ENCODE measurements at regions not wholly inside any gene's neighbourhood (a gene's known extent, or its start where the extent isn't known, plus 50 kb on each side); places are given as distances from the start of the nearest gene placed in this dataset.
"Not testable (repeated sequence)": the region's sequence is repeated elsewhere in the genome, so short reads cannot be mapped to it uniquely, and the experiment has no call there.

DNA sequence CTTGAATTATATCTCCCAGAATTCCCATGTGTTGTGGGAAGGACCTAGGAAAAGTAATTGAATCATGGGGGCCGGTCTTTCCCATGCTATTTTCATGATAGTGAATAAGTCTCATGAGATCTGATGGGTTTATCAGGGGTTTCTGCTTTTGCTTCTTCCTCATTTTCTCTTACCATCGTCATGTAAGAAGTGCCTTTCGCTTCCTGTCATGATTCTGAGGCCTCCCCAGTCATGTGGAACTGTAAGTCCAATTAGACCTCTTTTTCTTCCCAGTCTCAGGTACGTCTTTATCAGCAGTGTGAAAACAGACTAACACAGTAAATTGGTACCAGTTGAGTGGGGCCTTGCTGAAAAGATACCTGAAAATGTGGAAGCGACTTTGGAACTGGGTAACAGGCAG, 459.7 kb downstream of the REEP3 start:
- TF ChIP-seq, protein P1, sequence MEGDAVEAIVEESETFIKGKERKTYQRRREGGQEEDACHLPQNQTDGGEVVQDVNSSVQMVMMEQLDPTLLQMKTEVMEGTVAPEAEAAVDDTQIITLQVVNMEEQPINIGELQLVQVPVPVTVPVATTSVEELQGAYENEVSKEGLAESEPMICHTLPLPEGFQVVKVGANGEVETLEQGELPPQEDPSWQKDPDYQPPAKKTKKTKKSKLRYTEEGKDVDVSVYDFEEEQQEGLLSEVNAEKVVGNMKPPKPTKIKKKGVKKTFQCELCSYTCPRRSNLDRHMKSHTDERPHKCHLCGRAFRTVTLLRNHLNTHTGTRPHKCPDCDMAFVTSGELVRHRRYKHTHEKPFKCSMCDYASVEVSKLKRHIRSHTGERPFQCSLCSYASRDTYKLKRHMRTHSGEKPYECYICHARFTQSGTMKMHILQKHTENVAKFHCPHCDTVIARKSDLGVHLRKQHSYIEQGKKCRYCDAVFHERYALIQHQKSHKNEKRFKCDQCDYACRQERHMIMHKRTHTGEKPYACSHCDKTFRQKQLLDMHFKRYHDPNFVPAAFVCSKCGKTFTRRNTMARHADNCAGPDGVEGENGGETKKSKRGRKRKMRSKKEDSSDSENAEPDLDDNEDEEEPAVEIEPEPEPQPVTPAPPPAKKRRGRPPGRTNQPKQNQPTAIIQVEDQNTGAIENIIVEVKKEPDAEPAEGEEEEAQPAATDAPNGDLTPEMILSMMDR (IDR thresholded peaks at IDR 0.05; ENCODE audit: low read length), result not testable (repeated sequence)
- not testable (repeated sequence) for TF ChIP-seq EZH2phosphoT487 (IDR thresholded peaks at IDR 0.05; ENCODE audit: low read length); EZH2 (optimal IDR thresholded peaks at IDR 0.05; ENCODE audit: low read depth, low read length)

All from MM.1S (cell line).